Liver (tissue), 3 donors: ENCODE measurements at regions not wholly inside any gene's neighbourhood (a gene's known extent, or its start where the extent isn't known, plus 50 kb on each side); places are given as distances from the start of the nearest gene placed in this dataset.

Source experiments
- ATF3 ChIP-seq: IDR thresholded peaks from 2 replicates; pipeline ENCODE4 v1.6.1; 2016; ENCODE audit warnings: antibody characterized with exemption
- CTCF ChIP-seq: fragments of 150-350 bp; IDR thresholded peaks from 2 replicates; pipeline ENCODE4 v1.5.1; 2017; ENCODE audit warnings: improper control_type of control experiment, low read depth, low read length; ENCODE audit not compliant: missing input control
- REST ChIP-seq: IDR thresholded peaks from 2 replicates; pipeline ENCODE4 v1.6.1; 2016; ENCODE audit warnings: antibody characterized with exemption, mild to moderate bottlenecking
- TAF1 ChIP-seq: conservative IDR thresholded peaks from 2 replicates; pipeline ENCODE4 v1.6.1; 2016; ENCODE audit warnings: antibody characterized with exemption, mild to moderate bottlenecking
- ZBTB33 ChIP-seq: IDR thresholded peaks from 2 replicates; pipeline ENCODE4 v1.6.1; 2016; ENCODE audit warnings: antibody characterized with exemption
- donor health status: healthy.
- donor health status: healthy.

- TF ChIP-seq ATF3: no peak
- no peak for TF ChIP-seq TAF1
- no peak for TF ChIP-seq ZBTB33
- TF ChIP-seq CTCF: no peak
- no peak for TF ChIP-seq REST
These were observed 481.2 kb downstream of the OTOL1 start for GRCh38 chr3:161977850-161978249.
